Thyroid gland (tissue), 4 donors: ENCODE measurements at regions not wholly inside any gene's neighbourhood (a gene's known extent, or its start where the extent isn't known, plus 50 kb on each side); places are given as distances from the start of the nearest gene placed in this dataset.

ENCODE experiments used
- DNase-seq, 2 donors: peaks; one replicate each; pipeline ENCODE4 v3.0.0-alpha.2; 2019
- H3K27ac ChIP-seq, 3 donors: fragments of 200-600 bp; sonication (generic); 1 replicate in 2 of 3; 2 replicates in 1 of 3; pipeline ENCODE4 v1.5.1; 2016 to 2019; ENCODE audit warnings: mild to moderate bottlenecking in 1 of 3, moderate library complexity in 1 of 3
- H3K27me3 ChIP-seq: fragments of 200-600 bp; sonication (generic); one replicate; pipeline ENCODE4 v1.5.1; 2019
- H3K36me3 ChIP-seq, 2 donors: fragments of 200-600 bp; sonication (generic); one replicate each; pipeline ENCODE4 v1.5.1; 2016 to 2019
- H3K4me1 ChIP-seq, 2 donors: fragments of 200-600 bp; sonication (generic); one replicate each; pipeline ENCODE4 v1.5.1; 2017 to 2019
- H3K4me3 ChIP-seq, 3 donors: fragments of 200-600 bp; sonication (generic); replicated peaks in 1 of 3; 1 replicate in 2 of 3; 2 replicates in 1 of 3; pipeline ENCODE4 v1.5.1; 2016; ENCODE audit warnings: mild to moderate bottlenecking in 1 of 3
- H3K9me3 ChIP-seq: fragments of 200-600 bp; sonication (generic); one replicate; pipeline ENCODE4 v1.5.1; 2017
- POLR2A ChIP-seq, 2 donors: fragments of 450-650 bp; IDR thresholded peaks; one replicate each; pipeline ENCODE4 v1.6.1; 2017; ENCODE audit warnings: antibody characterized with exemption in 2 of 2, mild to moderate bottlenecking in 2 of 2, moderate library complexity in 1 of 2
- WGBS, 2 donors: methylation state at CpG; one replicate each; pipeline ENCODE4 v1.1.5; 2017; 5-methylcytosine and 5-hydroxymethylcytosine counted together
- intact Hi-C: fragments of 100-400 bp; cut with DNase I; formaldehyde crosslinking; loops from one replicate; pipeline ENCODE4 v1.15.1; 2023
- TF ChIP-seq, protein P1 (sequence below), 6 experiments: fragments of 200-600 bp in 3 of 6; fragments of 450-650 bp in 3 of 6; sonication (generic) in 3 of 6; IDR thresholded peaks; one replicate each; pipeline ENCODE4 v1.5.1; 2016 to 2019; ENCODE audit warnings: antibody characterized with exemption in 6 of 6, mild to moderate bottlenecking in 2 of 6, inconsistent platforms in 1 of 6, moderate library complexity in 1 of 6

DNA sequence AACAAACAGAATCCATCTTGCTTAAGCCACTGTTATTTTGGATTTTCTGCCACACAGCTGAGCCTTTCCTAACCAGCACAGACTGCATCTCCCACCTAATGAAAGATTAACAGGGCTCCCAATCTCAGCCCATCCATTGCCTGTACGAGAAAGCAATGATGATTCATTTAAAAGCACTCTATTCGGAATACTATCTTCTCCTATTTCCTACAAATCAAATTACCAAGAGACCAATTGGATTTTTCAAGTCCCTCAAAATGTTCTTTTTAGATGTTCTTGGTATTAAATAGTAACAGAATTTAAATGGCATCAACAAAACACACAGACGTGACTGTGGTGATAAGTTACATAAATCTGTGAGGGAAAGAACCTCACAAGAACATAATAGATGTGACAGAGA lies 324.1 kb downstream of the AGTPBP1 start:
- 85 to 92% methylated on average over 3 of the region's 3 CpGs for WGBS, 2 donors
- TF ChIP-seq POLR2A (IDR thresholded peaks at IDR 0.05) = no peak
- TF ChIP-seq, protein P1, sequence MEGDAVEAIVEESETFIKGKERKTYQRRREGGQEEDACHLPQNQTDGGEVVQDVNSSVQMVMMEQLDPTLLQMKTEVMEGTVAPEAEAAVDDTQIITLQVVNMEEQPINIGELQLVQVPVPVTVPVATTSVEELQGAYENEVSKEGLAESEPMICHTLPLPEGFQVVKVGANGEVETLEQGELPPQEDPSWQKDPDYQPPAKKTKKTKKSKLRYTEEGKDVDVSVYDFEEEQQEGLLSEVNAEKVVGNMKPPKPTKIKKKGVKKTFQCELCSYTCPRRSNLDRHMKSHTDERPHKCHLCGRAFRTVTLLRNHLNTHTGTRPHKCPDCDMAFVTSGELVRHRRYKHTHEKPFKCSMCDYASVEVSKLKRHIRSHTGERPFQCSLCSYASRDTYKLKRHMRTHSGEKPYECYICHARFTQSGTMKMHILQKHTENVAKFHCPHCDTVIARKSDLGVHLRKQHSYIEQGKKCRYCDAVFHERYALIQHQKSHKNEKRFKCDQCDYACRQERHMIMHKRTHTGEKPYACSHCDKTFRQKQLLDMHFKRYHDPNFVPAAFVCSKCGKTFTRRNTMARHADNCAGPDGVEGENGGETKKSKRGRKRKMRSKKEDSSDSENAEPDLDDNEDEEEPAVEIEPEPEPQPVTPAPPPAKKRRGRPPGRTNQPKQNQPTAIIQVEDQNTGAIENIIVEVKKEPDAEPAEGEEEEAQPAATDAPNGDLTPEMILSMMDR (IDR thresholded peaks at IDR 0.05) = no peak
- Histone ChIP-seq H3K4me3 (no peak overlapping the region), H3K36me3 (no peaks in the 10 kb centered on the region), H3K9me3 (no peaks in the 10 kb centered on the region), H3K4me1 (peaks cover 6 to 8% of the 10 kb centered on the region in 2 donors), H3K27ac (no peak overlapping the region), H3K27me3 (no peaks in the 10 kb centered on the region)
- no peak for DNase-seq
- intact Hi-C loops = no loop called here

DNA sequence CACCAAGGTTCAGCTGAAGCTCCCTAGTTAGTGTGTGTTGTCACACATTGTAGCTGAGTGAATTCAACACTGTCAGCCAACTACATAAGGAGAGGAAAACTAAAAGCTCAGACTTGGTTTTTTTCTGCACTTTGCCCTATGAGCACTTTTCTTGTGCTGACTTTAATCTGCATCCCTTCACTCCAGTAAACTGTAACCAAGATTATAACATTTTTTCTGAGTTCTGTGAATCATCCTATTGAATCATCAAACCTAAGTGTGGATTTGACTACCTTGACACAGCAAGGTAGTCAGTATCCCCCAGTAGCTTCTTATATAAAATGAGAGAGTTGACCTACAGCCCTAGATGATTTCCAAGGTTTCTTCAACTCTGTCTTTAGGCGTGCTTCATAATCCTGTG lies 325.0 kb downstream of the AGTPBP1 start:
- DNase-seq = no peak
- intact Hi-C loops = no loop called here
- TF ChIP-seq POLR2A (IDR thresholded peaks at IDR 0.05) = no peak
- TF ChIP-seq, protein P1 (IDR thresholded peaks at IDR 0.05) = no peak
- Histone ChIP-seq H3K27me3 (no peaks in the 10 kb centered on the region), H3K36me3 (no peaks in the 10 kb centered on the region), H3K4me3 (no peak overlapping the region), H3K9me3 (no peaks in the 10 kb centered on the region), H3K4me1 (peaks cover 6 to 8% of the 10 kb centered on the region in 2 donors), H3K27ac (no peak overlapping the region)
- 88 to 90% methylated on average over 1 of the region's 1 CpG for WGBS, 2 donors

DNA sequence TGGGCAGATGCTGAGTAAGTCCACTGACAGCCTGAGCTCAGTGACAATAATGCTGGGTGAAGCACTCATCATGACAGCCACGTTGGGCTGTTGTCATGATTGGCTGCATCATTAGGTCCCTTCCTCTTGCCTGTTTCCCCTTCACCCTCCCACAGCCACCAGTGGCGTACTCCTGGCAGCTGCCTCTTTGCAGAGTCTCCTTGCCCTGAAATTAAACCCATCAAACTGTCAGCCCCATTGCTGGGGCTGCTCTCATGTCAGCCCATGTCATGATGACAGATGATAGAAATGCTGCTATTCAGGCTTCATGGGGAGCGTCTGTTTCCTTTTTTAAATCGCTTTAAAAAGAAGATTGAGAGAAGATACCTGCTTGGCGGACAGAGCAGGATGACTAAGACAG lies 327.4 kb downstream of the AGTPBP1 start:
- Histone ChIP-seq H3K36me3 (no peaks in the 10 kb centered on the region), H3K9me3 (no peaks in the 10 kb centered on the region), H3K4me3 (no peak overlapping the region), H3K27me3 (no peaks in the 10 kb centered on the region), H3K27ac (no peak overlapping the region), H3K4me1 (peaks cover 6 to 8% of the 10 kb centered on the region in 2 donors)
- TF ChIP-seq POLR2A (IDR thresholded peaks at IDR 0.05) = no peak
- TF ChIP-seq, protein P1 (IDR thresholded peaks at IDR 0.05) = no peak
- no peak for DNase-seq
- intact Hi-C loops = no loop called here
- WGBS, 2 donors = 85% methylated on average over 5 of the region's 5 CpGs

DNA sequence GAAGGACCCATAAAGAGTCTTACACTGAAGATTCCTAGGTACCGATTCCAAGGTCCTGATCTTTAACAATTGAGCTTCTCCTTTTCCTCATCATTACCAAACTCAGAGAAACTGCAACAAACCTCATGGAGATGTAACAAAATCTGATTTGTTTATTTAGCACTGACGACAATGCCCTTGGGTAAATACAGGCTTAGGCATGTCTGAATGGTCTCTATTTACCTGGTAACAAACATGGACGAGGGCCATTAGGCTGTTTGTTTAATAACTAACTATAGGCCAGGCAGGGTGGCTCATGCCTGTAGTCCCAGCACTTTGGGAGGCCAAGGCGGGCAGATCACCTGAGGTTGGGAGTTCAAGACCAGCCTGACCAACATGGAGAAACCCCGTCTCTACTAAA lies 333.3 kb downstream of the AGTPBP1 start:
- 73 to 81% methylated on average over 5 of the region's 5 CpGs for WGBS, 2 donors
- no peaks in the 10 kb centered on the region for H3K36me3 ChIP-seq
- TF ChIP-seq POLR2A (IDR thresholded peaks at IDR 0.05) = no peak
- TF ChIP-seq, protein P1 (IDR thresholded peaks at IDR 0.05) = no peak
- no peaks in the 10 kb centered on the region for H3K27me3 ChIP-seq
- no peak for DNase-seq
- intact Hi-C loops = no loop called here
- no peaks in the 10 kb centered on the region for H3K9me3 ChIP-seq
- H3K4me1 ChIP-seq = no peaks in the 10 kb centered on the region
- H3K4me3 ChIP-seq = no peak overlapping the region
- H3K27ac ChIP-seq = no peak overlapping the region

DNA sequence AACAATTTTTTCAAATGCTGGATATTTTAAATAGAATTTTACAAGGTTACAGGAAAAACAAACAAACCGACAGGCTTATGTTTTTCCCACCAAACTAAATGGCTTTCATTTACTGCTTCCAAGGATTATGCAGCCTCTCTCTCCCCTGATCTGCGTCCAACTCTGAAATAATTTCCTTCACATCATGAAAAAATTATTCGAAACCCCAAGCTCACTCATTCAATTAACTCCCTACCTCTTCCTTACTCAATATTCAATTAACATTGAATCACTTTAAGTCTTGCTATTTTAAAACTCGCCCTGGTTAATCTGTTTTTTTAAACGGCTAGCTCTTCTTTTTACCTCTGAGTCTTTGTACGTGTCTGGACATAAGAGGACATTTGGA lies 336.2 kb downstream of the AGTPBP1 start:
- intact Hi-C loops = no loop called here
- Histone ChIP-seq H3K27me3 (no peaks in the 10 kb centered on the region), H3K9me3 (no peaks in the 10 kb centered on the region), H3K4me3 (no peak overlapping the region), H3K27ac (no peak overlapping the region), H3K36me3 (no peaks in the 10 kb centered on the region), H3K4me1 (peaks cover 0 to 12% of the 10 kb centered on the region in 2 donors)
- WGBS, 2 donors = 78 to 81% methylated on average over 6 of the region's 6 CpGs
- no peak for DNase-seq
- TF ChIP-seq POLR2A (IDR thresholded peaks at IDR 0.05) = no peak
- TF ChIP-seq, protein P1 (IDR thresholded peaks at IDR 0.05) = no peak
